Skeletal muscle tissue (tissue), 3 donors: ENCODE measurements at regions not wholly inside any gene's neighbourhood (a gene's known extent, or its start where the extent isn't known, plus 50 kb on each side); places are given as distances from the start of the nearest gene placed in this dataset.
"Not testable (repeated sequence)": the region's sequence is repeated elsewhere in the genome, so short reads cannot be mapped to it uniquely, and the experiment has no call there.

Experiments used
- H3K27ac ChIP-seq: one replicate; pipeline ENCODE4 v1.7.0; 2013; ENCODE audit warnings: mild to moderate bottlenecking, low read depth, low read length, inconsistent platforms
- H3K27me3 ChIP-seq, 3 donors: one replicate each; pipeline ENCODE4 v1.7.0; 2013; ENCODE audit warnings: low read length in 3 of 3; ENCODE audit not compliant: control insufficient read depth in 3 of 3, insufficient read depth in 3 of 3
- H3K36me3 ChIP-seq, 3 donors: one replicate each; pipeline ENCODE4 v1.7.0; 2013; ENCODE audit warnings: low read length in 3 of 3; ENCODE audit not compliant: control insufficient read depth in 3 of 3, insufficient read depth in 3 of 3
- H3K4me1 ChIP-seq, 3 donors: one replicate each; pipeline ENCODE4 v1.7.0; 2013; ENCODE audit warnings: low read length in 3 of 3, mild to moderate bottlenecking in 3 of 3; ENCODE audit not compliant: control insufficient read depth in 3 of 3, insufficient read depth in 3 of 3
- H3K4me3 ChIP-seq, 3 donors: one replicate each; pipeline ENCODE4 v1.7.0; 2013; ENCODE audit warnings: low read length in 3 of 3
- H3K9ac ChIP-seq, 3 donors: one replicate each; pipeline ENCODE4 v1.7.0; 2013; ENCODE audit warnings: low read length in 3 of 3, mild to moderate bottlenecking in 3 of 3, moderate library complexity in 2 of 3, low read depth in 1 of 3
- H3K9me3 ChIP-seq, 3 donors: one replicate each; pipeline ENCODE4 v1.7.0; 2013; ENCODE audit warnings: low read length in 3 of 3; ENCODE audit not compliant: control insufficient read depth in 3 of 3
- donor health status: Osteomylitis.

GRCh38 chr3:25199567-25199966 is 228.5 kb upstream of the RARB start:
- not testable (repeated sequence) for H3K27me3 ChIP-seq, H3K9me3 ChIP-seq, H3K4me1 ChIP-seq, H3K27ac ChIP-seq, H3K36me3 ChIP-seq, H3K4me3 ChIP-seq, H3K9ac ChIP-seq

- H3K27ac ChIP-seq, result no peak overlapping the region
- H3K9me3 ChIP-seq, result no peaks in the 10 kb centered on the region
- no peak overlapping the region for H3K9ac ChIP-seq
- no peak overlapping the region for H3K4me3 ChIP-seq
- no peaks in the 10 kb centered on the region for H3K27me3 ChIP-seq
- no peaks in the 10 kb centered on the region for H3K36me3 ChIP-seq
- no peaks in the 10 kb centered on the region for H3K4me1 ChIP-seq
Measured at GRCh38 chr3:25212736-25213135, 215.3 kb upstream of the RARB start.

- H3K4me1 ChIP-seq, result no peaks in the 10 kb centered on the region
- no peaks in the 10 kb centered on the region for H3K27me3 ChIP-seq
Measured at GRCh38 chr3:25214034-25214433, 214.0 kb upstream of the RARB start.

GRCh38 chr3:25218362-25218761 is 209.7 kb upstream of the RARB start:
- H3K27ac ChIP-seq, result no peak overlapping the region
- no peaks in the 10 kb centered on the region for H3K27me3 ChIP-seq
- no peak overlapping the region for H3K9ac ChIP-seq
- no peak overlapping the region for H3K4me3 ChIP-seq
- H3K36me3 ChIP-seq, result no peaks in the 10 kb centered on the region
- no peaks in the 10 kb centered on the region for H3K9me3 ChIP-seq
- no peaks in the 10 kb centered on the region for H3K4me1 ChIP-seq

More at GRCh38 chr3:25214034-25214433, 214.0 kb upstream of the RARB start:
- no peak overlapping the region for H3K4me3 ChIP-seq
- H3K9me3 ChIP-seq, result no peaks in the 10 kb centered on the region
- no peak overlapping the region for H3K27ac ChIP-seq
- H3K9ac ChIP-seq, result no peak overlapping the region
- H3K36me3 ChIP-seq, result no peaks in the 10 kb centered on the region

GRCh38 chr3:25226747-25227146 is 201.3 kb upstream of the RARB start:
- Histone ChIP-seq H3K27ac (no peak overlapping the region), H3K9ac (no peak overlapping the region), H3K27me3 (no peaks in the 10 kb centered on the region), H3K4me3 (no peak overlapping the region), H3K36me3 (no peaks in the 10 kb centered on the region), H3K4me1 (no peaks in the 10 kb centered on the region), H3K9me3 (no peaks in the 10 kb centered on the region)

GRCh38 chr3:25229586-25229985 is 198.5 kb upstream of the RARB start:
- H3K36me3 ChIP-seq, result no peaks in the 10 kb centered on the region
- no peak overlapping the region for H3K27ac ChIP-seq
- H3K9ac ChIP-seq, result no peak overlapping the region
- H3K4me1 ChIP-seq, result no peaks in the 10 kb centered on the region
- no peaks in the 10 kb centered on the region for H3K9me3 ChIP-seq
- H3K27me3 ChIP-seq, result no peaks in the 10 kb centered on the region
- no peak overlapping the region for H3K4me3 ChIP-seq

- H3K9me3 ChIP-seq, result no peaks in the 10 kb centered on the region
- no peaks in the 10 kb centered on the region for H3K27me3 ChIP-seq
- no peaks in the 10 kb centered on the region for H3K36me3 ChIP-seq
- H3K27ac ChIP-seq, result no peak overlapping the region
- H3K4me1 ChIP-seq, result no peaks in the 10 kb centered on the region
- H3K4me3 ChIP-seq, result no peak overlapping the region
- no peak overlapping the region for H3K9ac ChIP-seq
Measured at GRCh38 chr3:25235031-25235430, 193.0 kb upstream of the RARB start.

- H3K27me3 ChIP-seq, result no peaks in the 10 kb centered on the region
- H3K4me3 ChIP-seq, result no peak overlapping the region
- H3K9ac ChIP-seq, result no peak overlapping the region
- H3K9me3 ChIP-seq, result no peaks in the 10 kb centered on the region
- no peaks in the 10 kb centered on the region for H3K36me3 ChIP-seq
- H3K4me1 ChIP-seq, result no peaks in the 10 kb centered on the region
- no peak overlapping the region for H3K27ac ChIP-seq
Measured at GRCh38 chr3:25235466-25235865, 192.6 kb upstream of the RARB start.

- Histone ChIP-seq H3K4me3 (no peak overlapping the region), H3K4me1 (no peaks in the 10 kb centered on the region), H3K36me3 (no peaks in the 10 kb centered on the region), H3K9ac (no peak overlapping the region), H3K27ac (no peak overlapping the region), H3K9me3 (no peaks in the 10 kb centered on the region), H3K27me3 (no peaks in the 10 kb centered on the region)
Measured at GRCh38 chr3:25237602-25238001, 190.5 kb upstream of the RARB start.

- Histone ChIP-seq H3K27ac (no peak overlapping the region), H3K4me3 (no peak overlapping the region), H3K4me1 (no peaks in the 10 kb centered on the region)
Measured at GRCh38 chr3:25239042-25239441, 189.0 kb upstream of the RARB start.

GRCh38 chr3:25246913-25247312 is 181.2 kb upstream of the RARB start:
- Histone ChIP-seq H3K36me3 (no peaks in the 10 kb centered on the region), H3K27me3 (no peaks in the 10 kb centered on the region), H3K27ac (no peak overlapping the region), H3K4me1 (no peaks in the 10 kb centered on the region), H3K4me3 (no peak overlapping the region), H3K9me3 (peaks cover 0 to 3% (median 0%) of the 10 kb centered on the region in 3 donors), H3K9ac (no peak overlapping the region)

More at GRCh38 chr3:25239042-25239441, 189.0 kb upstream of the RARB start:
- no peak overlapping the region for H3K9ac ChIP-seq
- H3K36me3 ChIP-seq, result no peaks in the 10 kb centered on the region
- H3K9me3 ChIP-seq, result no peaks in the 10 kb centered on the region
- no peaks in the 10 kb centered on the region for H3K27me3 ChIP-seq
